GM23338 (cell line): ENCODE measurements at regions not wholly inside any gene's neighbourhood (a gene's known extent, or its start where the extent isn't known, plus 50 kb on each side); places are given as distances from the start of the nearest gene placed in this dataset.

Experiments used
- ATAC-seq: fragments of 200-7000 bp; cut with Tn5 transposase; 3 replicates; pipeline ENCODE4 v1.9.1; 2020
- DNase-seq: peaks from one replicate; pipeline ENCODE4 v3.0.0-alpha.2; 2015; ENCODE audit warnings: low spot score
- H2AFZ ChIP-seq: fragments of 200-600 bp; sonication (generic); 2 replicates; pipeline ENCODE4 v1.8.0; 2016; ENCODE audit warnings: antibody characterized with exemption, mild to moderate bottlenecking, moderate library complexity
- H3F3A ChIP-seq: fragments of 200-600 bp; sonication (generic); replicated peaks from 2 replicates; pipeline ENCODE4 v1.8.0; 2017; ENCODE audit warnings: antibody characterized with exemption, mixed run types, low read depth
- H3K27ac ChIP-seq: fragments of 200-600 bp; sonication (generic); 2 replicates; pipeline ENCODE4 v1.6.1; 2016; ENCODE audit warnings: low read depth
- H3K27me3 ChIP-seq: fragments of 200-600 bp; sonication (generic); 2 replicates; pipeline ENCODE4 v1.8.0; 2016; ENCODE audit warnings: mild to moderate bottlenecking, mixed run types, moderate library complexity; ENCODE audit not compliant: insufficient read depth
- H3K36me3 ChIP-seq: fragments of 200-600 bp; sonication (generic); 2 replicates; pipeline ENCODE4 v1.8.0; 2016; ENCODE audit warnings: mild to moderate bottlenecking; ENCODE audit not compliant: insufficient read depth
- H3K4me1 ChIP-seq: fragments of 200-600 bp; sonication (generic); 2 replicates; pipeline ENCODE4 v1.8.0; 2016; ENCODE audit warnings: mild to moderate bottlenecking, moderate library complexity; ENCODE audit not compliant: insufficient read depth
- H3K4me2 ChIP-seq: fragments of 200-600 bp; sonication (generic); 2 replicates; pipeline ENCODE4 v1.7.1; 2017; ENCODE audit warnings: mixed run types
- H3K4me3 ChIP-seq: fragments of 200-600 bp; sonication (generic); 2 replicates; pipeline ENCODE4 v1.6.1; 2016; ENCODE audit warnings: mixed run types
- H3K79me2 ChIP-seq: fragments of 200-600 bp; sonication (generic); replicated peaks from 2 replicates; pipeline ENCODE4 v1.8.0; 2017; ENCODE audit warnings: mild to moderate bottlenecking; ENCODE audit not compliant: insufficient read depth
- H3K9me2 ChIP-seq: fragments of 200-600 bp; sonication (generic); 2 replicates; pipeline ENCODE4 v1.8.0; 2017; ENCODE audit not compliant: insufficient read depth
- H4K20me1 ChIP-seq: fragments of 200-600 bp; sonication (generic); replicated peaks from 2 replicates; pipeline ENCODE4 v1.8.0; 2017; ENCODE audit warnings: mild to moderate bottlenecking; ENCODE audit not compliant: insufficient read depth
- H3K27ac Mint-ChIP-seq: 2 replicates; pipeline ENCODE4 v1.8.0; 2020; ENCODE audit warnings: inconsistent platforms, mild to moderate bottlenecking, moderate library complexity, mixed read lengths
- H3K27me3 Mint-ChIP-seq: 3 replicates; pipeline ENCODE4 v1.8.0; 2022; ENCODE audit warnings: low read depth, mild to moderate bottlenecking, moderate library complexity, mixed read lengths, inconsistent platforms; ENCODE audit not compliant: insufficient read depth, poor library complexity
- H3K36me3 Mint-ChIP-seq: 3 replicates; pipeline ENCODE4 v1.8.0; 2021; ENCODE audit warnings: low read depth, mild to moderate bottlenecking, inconsistent platforms, moderate library complexity, mixed read lengths
- H3K4me1 Mint-ChIP-seq: 3 replicates; pipeline ENCODE4 v1.8.0; 2020; ENCODE audit warnings: mild to moderate bottlenecking, inconsistent platforms, mixed read lengths
- H3K4me3 Mint-ChIP-seq: 3 replicates; pipeline ENCODE4 v1.8.0; 2021; ENCODE audit warnings: moderate library complexity, mild to moderate bottlenecking, inconsistent platforms, mixed read lengths
- H3K9me3 Mint-ChIP-seq: 3 replicates; pipeline ENCODE4 v1.8.0; 2020; ENCODE audit warnings: moderate library complexity, mild to moderate bottlenecking, inconsistent platforms, mixed read lengths
- CREB1 ChIP-seq: fragments of 250-450 bp; sonication (Bioruptor Pico); IDR thresholded peaks from 2 replicates; pipeline ENCODE4 v1.5.0; 2020; ENCODE audit warnings: low read depth, mild to moderate bottlenecking, moderate library complexity
- CTCF ChIP-seq, 2 experiments: fragments of 200-600 bp in 1 of 2; sonication (generic) in 1 of 2; conservative IDR thresholded peaks; 2 replicates each; pipeline versions ENCODE4 v1.5.1 to v1.6.1; 2016 to 2017; ENCODE audit warnings: antibody characterized with exemption in 2 of 2, low read depth in 2 of 2, mild to moderate bottlenecking in 2 of 2, moderate library complexity in 1 of 2
- NANOG ChIP-seq: IDR thresholded peaks from 2 replicates; pipeline ENCODE4 v1.6.1; 2016; ENCODE audit warnings: antibody characterized with exemption, borderline replicate concordance
- POLR2AphosphoS5 ChIP-seq: IDR thresholded peaks from 2 replicates; pipeline ENCODE4 v1.6.1; 2016; ENCODE audit warnings: antibody characterized with exemption, low read depth
- REST ChIP-seq: IDR thresholded peaks from one replicate; pipeline ENCODE4 v1.6.1; 2018; ENCODE audit warnings: antibody characterized with exemption; ENCODE audit not compliant: unreplicated experiment
- ZNF462 ChIP-seq: fragments of 250-450 bp; sonication (Bioruptor Pico); IDR thresholded peaks from 2 replicates; pipeline ENCODE4 v1.5.0; 2020; ENCODE audit warnings: mild to moderate bottlenecking, moderate library complexity

GRCh38 chr4:31601793-31602192 lies 881.6 kb downstream of the PCDH7 start:
- Histone ChIP-seq H3K79me2 (no peaks in the 10 kb centered on the region), H3K9me2 (peaks cover 7% of the 10 kb centered on the region; the same call in 1 of the 2 replicates), H3K36me3 (no peaks in the 10 kb centered on the region), H3K27ac (no peak overlapping the region), H3K27me3 (no peaks in the 10 kb centered on the region), H3K4me3 (no peak overlapping the region), H2AFZ (no peak overlapping the region), H3K4me2 (no peak overlapping the region), H4K20me1 (no peaks in the 10 kb centered on the region), H3F3A (no peaks in the 10 kb centered on the region), H3K4me1 (0 out of 2 replicates have a peak, but pooled peaks cover 6% of the 10 kb centered on the region)
- ATAC-seq, result no peak
- no peak overlapping the region for H3K4me3 Mint-ChIP-seq
- H3K9me3 Mint-ChIP-seq, result no peaks in the 10 kb centered on the region
- no peak for DNase-seq
- no peaks in the 10 kb centered on the region for H3K27me3 Mint-ChIP-seq
- no peak overlapping the region for H3K27ac Mint-ChIP-seq
- peaks cover 2% of the 10 kb centered on the region; the same call in 1 of the 3 replicates for H3K4me1 Mint-ChIP-seq
- H3K36me3 Mint-ChIP-seq, result no peaks in the 10 kb centered on the region
- TF ChIP-seq NANOG, result no peak
- no peak for TF ChIP-seq POLR2AphosphoS5

- peaks cover 4% of the 10 kb centered on the region; the same call in 2 of the 3 replicates for H3K36me3 Mint-ChIP-seq
- no peaks in the 10 kb centered on the region for H3K79me2 ChIP-seq
- H3K9me2 ChIP-seq, result no peaks in the 10 kb centered on the region
- no peaks in the 10 kb centered on the region for H3K27me3 ChIP-seq
- DNase-seq (no peak), ATAC-seq (no peak)
- no peaks in the 10 kb centered on the region for H3K4me1 ChIP-seq
- H2AFZ ChIP-seq, result no peak overlapping the region
- H3K27ac Mint-ChIP-seq, result no peak overlapping the region
- H3K4me2 ChIP-seq, result no peak overlapping the region
- H3K27ac ChIP-seq, result no peak overlapping the region
- peaks cover 3% of the 10 kb centered on the region; the same call in 2 of the 3 replicates for H3K9me3 Mint-ChIP-seq
- H3F3A ChIP-seq, result no peaks in the 10 kb centered on the region
- H3K36me3 ChIP-seq, result no peaks in the 10 kb centered on the region
- TF ChIP-seq CREB1 (CRISPR knock-in tag), result no peak
- no peak for TF ChIP-seq CTCF (conservative IDR thresholded peaks at IDR 0.05; ENCODE audit: low read depth in 2 of 2)
- TF ChIP-seq NANOG, result no peak
- TF ChIP-seq ZNF462 (CRISPR knock-in tag), result no peak
- no peak for TF ChIP-seq REST
- no peaks in the 10 kb centered on the region for H4K20me1 ChIP-seq
- no peak overlapping the region for H3K4me3 ChIP-seq
- peaks cover 2% of the 10 kb centered on the region for H3K27me3 Mint-ChIP-seq
- no peaks in the 10 kb centered on the region for H3K4me1 Mint-ChIP-seq
- H3K4me3 Mint-ChIP-seq, result no peak overlapping the region
Observed at GRCh38 chr4:31613946-31614623, 893.9 kb downstream of the PCDH7 start.
